ENCODE measurements at regions not wholly inside any gene's neighbourhood (a gene's known extent, or its start where the extent isn't known, plus 50 kb on each side); places are given as distances from the start of the nearest gene placed in this dataset.

DNA sequence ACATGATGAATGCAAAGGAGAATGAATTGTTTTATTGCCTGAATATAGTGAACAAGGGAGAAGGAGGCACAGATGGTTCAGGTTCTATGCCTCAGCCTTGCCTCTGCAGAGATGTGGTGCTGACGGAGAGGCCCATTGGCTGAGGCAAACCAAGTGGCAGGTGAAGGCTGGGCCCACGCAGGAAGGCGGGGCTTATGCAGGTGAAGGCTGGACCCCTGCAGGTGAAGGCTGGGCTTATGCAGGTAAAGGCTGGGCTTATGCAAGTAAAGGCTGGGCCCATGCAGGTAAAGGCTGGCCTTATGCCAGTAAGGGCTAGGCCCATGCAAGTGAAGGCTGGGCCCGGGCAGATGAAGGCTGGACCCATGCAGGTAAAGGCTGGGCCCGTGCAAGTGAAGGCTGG is 414.7 kb downstream of the LRATD1 start:
- no peak for TF ChIP-seq TEAD4 (IDR thresholded peaks at IDR 0.05)
- no peak for TF ChIP-seq REST (IDR thresholded peaks at IDR 0.05; ENCODE audit: low read depth)
- no peak for TF ChIP-seq RAD21 (IDR thresholded peaks at IDR 0.05; ENCODE audit: low read depth)
- TF ChIP-seq EP300 (IDR thresholded peaks at IDR 0.05; ENCODE audit: borderline replicate concordance) = no peak
- no peak for TF ChIP-seq EGR1 (IDR thresholded peaks at IDR 0.05)
- no peak for TF ChIP-seq YY1 (IDR thresholded peaks at IDR 0.05; ENCODE audit: low read depth)
- TF ChIP-seq USF1 (IDR thresholded peaks at IDR 0.05) = no peak
- no peak for TF ChIP-seq NFIC (IDR thresholded peaks at IDR 0.05)
- no peak for TF ChIP-seq CREB1 (IDR thresholded peaks at IDR 0.05; ENCODE audit: low read depth)
